NB4 (cell line): ENCODE measurements at regions not wholly inside any gene's neighbourhood (a gene's known extent, or its start where the extent isn't known, plus 50 kb on each side); places are given as distances from the start of the nearest gene placed in this dataset.

Experiments
- CTCF ChIP-seq: IDR thresholded peaks from one replicate; pipeline ENCODE4 v1.5.1; 2012; ENCODE audit warnings: low read depth, low read length
- POLR2A ChIP-seq: IDR thresholded peaks from 2 replicates; pipeline ENCODE4 v1.6.1; 2011; ENCODE audit warnings: mild to moderate bottlenecking; ENCODE audit not compliant: insufficient read length; ENCODE audit errors: extremely low read depth

- no peak for TF ChIP-seq POLR2A
- TF ChIP-seq CTCF, result no peak
These were observed 107.3 kb upstream of the PABPC4L start for GRCh38 chr4:134308910-134309309.
